Putamen (tissue), 1 donor: ENCODE measurements at regions not wholly inside any gene's neighbourhood (a gene's known extent, or its start where the extent isn't known, plus 50 kb on each side); places are given as distances from the start of the nearest gene placed in this dataset.

Experiments
- DNase-seq: peaks from one replicate; pipeline ENCODE4 v3.0.0-alpha.2; 2016; ENCODE audit warnings: low spot score

- no peak for DNase-seq
Measured at GRCh38 chr10:10642189-10642588, 375.5 kb upstream of the CELF2 start.

DNA sequence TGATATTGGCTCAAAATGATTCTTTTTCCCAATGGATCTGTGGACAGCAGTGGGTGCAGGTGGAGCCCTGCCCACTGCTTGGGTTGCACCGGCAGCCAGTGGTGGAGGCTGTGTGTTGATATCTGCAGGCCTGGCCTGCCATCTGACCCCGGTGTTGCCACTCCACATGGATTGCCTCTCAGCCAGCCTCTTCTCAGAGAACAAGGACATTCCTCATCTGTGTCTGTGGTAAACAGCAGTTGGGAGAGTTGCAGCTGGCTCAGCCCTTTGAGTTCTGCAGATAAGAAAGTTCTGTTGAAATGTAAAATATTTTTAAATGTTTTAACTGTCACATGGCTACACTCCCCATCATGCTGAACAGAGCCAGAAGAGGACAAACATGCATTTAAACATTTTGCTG is 374.9 kb upstream of the CELF2 start:
- no peak for DNase-seq

DNA sequence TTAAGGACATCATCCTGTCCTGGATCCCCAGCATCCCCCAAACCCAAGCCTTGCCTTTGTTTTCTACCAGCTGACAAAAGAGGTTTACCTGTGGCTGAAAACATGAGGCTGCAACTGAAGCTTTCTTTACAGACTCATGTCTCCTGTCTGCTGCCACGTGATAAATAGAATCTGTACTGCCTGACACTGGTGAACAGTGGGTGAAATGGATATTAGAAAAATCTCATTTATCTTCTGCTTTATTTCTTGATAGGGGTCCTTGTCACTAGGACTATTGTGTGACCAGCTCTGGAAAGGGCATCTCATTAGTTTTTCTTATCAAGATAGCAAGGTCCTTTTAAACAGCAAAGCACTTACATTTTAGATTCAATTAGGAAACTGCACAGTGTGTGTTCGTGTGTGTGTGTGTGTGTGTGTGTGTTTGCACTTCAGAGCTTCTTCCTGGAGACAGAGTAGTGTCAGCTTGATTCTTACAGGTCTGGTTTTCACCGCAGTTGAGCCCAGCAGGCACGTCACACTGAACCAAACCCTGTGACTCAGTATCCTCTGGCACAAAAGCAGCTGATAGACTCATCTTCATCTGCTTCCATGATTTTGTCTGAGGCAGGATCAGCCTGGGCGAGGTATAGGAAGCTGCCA is 373.5 kb upstream of the CELF2 start:
- no peak for DNase-seq

DNA sequence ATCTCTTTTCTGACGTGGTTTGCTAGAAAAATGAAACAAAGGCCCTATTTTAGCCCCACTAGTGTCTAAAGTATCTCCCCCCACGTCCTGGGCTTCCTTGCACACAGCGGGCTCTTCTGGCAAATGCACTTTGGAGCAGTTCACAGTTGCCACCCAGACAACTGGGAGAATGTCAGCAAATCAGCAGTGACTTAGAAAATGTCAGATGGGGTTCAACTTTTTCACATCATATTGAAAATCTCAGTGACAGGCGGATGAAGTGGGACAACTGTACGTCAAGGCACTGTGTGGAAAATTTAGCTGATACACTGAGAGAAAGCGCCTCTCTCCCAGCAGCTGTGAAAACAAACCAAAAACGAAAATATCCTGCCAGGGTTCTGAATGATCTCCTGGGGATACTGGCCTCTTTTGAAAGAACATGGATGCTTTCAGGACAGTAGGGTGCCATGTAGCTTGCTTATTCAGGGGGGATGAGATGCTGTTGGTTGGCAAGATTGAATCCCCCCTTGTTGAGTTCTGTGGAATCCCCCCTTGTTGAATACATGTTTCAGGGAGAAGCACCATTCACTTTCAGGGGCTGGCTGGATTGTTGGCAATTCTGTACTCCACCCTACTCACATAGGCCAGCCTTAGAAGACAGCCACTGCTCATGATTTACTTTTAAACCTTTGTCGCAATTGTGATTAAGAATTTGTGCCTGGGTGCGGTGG is 372.8 kb upstream of the CELF2 start:
- peak; percentile 46 for DNase-seq

DNA sequence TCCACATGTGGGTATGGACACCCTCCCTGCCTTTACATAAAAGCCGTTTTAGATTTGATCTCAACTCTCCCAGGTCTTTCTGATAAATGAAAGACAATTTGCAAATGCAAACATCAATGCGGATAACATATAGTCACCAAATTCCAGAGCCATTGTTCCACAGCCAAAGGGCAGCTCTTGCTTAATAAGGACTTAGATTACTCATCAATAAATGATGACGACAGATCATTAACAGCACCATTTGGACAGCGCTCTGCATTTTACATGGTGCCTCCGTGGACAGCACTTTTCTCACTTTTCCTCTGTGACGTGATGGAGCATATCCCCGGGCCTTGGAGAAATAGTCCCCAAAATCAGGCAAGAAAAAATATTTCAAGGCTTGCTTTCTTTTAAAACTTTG is 370.3 kb upstream of the CELF2 start:
- no peak for DNase-seq

DNA sequence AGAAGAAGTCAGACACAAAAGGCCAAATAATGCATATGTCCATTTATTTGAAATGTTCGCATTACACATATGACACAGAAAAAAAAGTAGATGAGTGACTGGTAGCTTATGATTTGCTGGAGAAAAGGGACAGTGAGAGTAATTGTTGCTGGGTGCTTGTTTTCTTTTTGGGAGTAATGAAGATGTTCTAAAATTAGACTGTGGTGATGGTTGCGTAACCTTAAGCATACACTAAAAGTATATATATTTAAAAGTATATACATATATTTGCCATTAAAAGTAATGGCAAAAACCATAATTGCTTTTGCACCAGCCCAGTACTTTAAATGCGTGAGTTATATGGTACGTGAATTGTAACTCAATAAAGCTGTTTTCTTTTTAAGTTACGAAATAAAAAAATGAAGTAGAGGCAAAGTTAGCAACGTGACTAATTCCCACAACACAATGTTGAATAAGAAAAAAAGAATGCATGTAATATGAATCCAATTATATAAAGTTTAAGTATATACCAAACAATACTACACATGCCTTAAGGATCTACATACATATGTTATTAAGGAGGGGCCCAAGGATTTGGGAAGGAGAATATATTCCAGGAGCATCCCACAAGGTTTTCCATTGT is 360.4 kb upstream of the CELF2 start:
- DNase-seq = no peak

- DNase-seq = no peak
Measured at GRCh38 chr10:10658172-10658785, 359.4 kb upstream of the CELF2 start.

DNA sequence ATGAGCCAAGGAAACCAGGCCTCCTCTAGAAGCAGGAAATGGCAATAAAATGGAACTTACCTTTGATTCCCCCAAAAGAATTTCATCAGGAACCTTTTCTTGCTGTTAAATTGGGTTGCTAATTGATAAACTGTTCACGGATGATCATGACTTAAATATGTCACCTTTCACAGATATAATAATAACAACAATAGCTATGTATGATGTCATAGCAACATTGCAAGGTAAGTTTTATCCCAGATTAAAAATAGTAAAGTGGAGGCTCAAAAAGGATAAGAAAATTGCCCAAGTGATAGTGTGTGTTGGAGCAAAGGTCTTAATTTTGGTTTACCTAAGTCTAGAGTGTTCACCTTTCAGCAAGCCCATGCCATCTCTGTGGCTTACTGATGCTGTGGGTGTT is 357.6 kb upstream of the CELF2 start:
- no peak for DNase-seq

- DNase-seq = no peak
Measured at GRCh38 chr10:10661176-10661575, 356.5 kb upstream of the CELF2 start.

GRCh38 chr10:10662716-10663408 is 354.8 kb upstream of the CELF2 start:
- DNase-seq = no peak

GRCh38 chr10:10663622-10664021 is 354.1 kb upstream of the CELF2 start:
- DNase-seq = no peak

DNA sequence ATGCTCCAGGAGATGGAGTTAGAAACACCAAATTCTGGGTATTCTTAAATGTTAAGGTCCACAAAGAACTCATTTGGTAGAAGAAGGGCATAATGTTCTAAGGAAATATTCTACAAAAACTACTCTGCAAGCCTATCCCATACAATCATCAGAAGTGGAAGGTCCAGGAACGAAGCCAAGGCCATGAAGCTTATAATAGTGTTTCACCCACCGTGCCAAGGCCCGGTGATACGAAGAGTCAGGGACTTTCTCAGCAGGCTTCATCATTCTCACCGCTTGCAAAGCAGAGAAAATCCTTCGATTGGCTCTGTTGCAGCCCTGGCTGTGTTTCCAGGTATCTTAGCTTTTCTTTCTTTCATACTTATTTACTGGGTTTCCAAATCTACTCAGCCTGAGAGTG is 351.9 kb upstream of the CELF2 start:
- no peak for DNase-seq

DNA sequence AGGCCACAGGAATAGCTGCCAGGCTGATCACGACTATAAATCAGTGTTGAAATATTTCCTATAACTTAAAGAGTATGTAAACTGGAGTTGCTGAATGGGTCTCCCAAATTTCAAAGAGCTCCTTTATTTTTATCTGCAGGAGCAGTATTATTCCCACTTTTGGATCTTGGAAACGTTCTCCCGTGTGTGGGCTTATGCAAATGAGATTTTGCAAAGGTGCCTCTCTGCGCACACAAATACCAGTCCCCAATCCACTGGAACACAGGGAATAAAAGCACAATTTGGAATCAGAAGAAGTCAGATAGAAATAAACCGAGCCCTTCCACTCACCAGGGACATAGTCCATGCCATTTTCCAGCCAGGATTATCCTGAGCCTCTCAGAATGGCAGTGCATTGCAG is 350.2 kb upstream of the CELF2 start:
- DNase-seq = no peak

GRCh38 chr10:10676972-10677371 is 340.7 kb upstream of the CELF2 start:
- DNase-seq = no peak

GRCh38 chr10:10677479-10677878 is 340.2 kb upstream of the CELF2 start:
- DNase-seq = no peak

DNA sequence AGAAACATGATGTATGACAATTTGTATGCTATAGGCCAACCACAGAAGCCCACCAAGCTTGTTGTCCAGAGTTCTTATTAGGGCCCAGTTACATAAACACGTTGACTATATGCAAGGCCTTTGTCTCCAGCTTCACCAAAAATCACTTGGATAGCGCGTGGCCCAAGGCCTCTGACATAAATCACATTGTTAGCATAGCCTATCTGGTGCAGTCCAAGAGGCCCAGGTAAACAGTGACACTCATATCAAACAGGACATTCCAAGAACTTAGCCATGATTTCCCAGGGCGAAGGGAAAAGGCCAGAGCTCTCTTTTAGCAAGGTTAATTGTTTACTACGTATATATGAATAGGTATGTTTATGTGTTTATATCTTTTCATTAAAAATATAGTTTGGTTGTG is 337.2 kb upstream of the CELF2 start:
- DNase-seq = no peak

- DNase-seq = no peak
Measured at GRCh38 chr10:10684972-10685371, 332.7 kb upstream of the CELF2 start.

DNA sequence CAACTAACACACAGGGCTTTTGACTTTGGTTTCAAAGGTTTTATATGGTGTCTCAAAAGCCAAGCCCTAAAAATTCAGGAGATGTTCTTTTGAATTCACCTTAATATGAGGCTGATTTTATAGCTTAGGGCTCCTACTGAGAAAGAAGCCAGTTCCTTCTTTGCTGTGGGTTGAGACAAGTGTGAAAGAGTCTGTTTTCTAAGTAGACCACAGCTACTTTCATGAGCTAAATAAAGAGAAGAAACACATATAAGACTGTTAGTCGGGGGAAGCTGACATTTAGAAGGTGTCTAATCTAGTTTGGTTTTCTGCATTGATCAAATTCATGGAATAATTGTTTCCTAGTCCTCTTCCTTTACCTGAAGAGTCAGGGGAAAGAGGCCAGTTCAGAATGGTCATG is 332.1 kb upstream of the CELF2 start:
- no peak for DNase-seq

- no peak for DNase-seq
Measured at GRCh38 chr10:10687751-10688150, 329.9 kb upstream of the CELF2 start.

- DNase-seq = peak; percentile 39
Measured at GRCh38 chr10:10699427-10699826, 318.2 kb upstream of the CELF2 start.

DNA sequence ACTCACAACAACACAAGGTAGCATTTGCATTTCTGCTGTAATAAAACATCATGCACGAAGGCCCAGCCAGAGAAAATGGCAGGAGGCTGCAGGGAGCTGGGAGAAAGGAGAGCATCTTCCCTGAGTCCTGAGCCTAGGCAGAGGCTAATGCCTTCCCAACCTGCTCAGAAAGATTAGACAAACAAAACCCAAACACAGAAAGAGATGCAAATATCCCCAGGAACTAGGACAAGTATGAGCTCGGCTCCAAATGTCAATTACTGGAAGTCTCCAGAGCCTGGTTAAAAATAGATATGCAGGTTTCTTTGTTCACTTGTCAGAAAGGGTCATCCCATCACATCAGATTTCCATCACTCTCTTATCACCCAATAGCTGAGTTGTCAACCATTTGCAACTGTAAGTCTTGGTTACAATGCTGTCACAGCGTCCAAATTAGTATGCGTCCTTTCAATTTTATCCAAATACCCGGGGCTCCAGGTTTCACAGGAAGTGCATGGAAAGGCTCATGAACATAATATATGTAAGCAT is 316.5 kb upstream of the CELF2 start:
- no peak for DNase-seq

GRCh38 chr10:10702211-10702610 is 315.5 kb upstream of the CELF2 start:
- no peak for DNase-seq
